NCI-H2107 treated with DMSO at 0.1 percent for 48 hours (cell line): ENCODE measurements at regions not wholly inside any gene's neighbourhood (a gene's known extent, or its start where the extent isn't known, plus 50 kb on each side); places are given as distances from the start of the nearest gene placed in this dataset.

Source experiments
- DNase-seq: peaks from one replicate; lab custom pipeline; 2025; ENCODE audit not compliant: unreplicated experiment; lab: John Stamatoyannopoulos, UW

GRCh38 chr13:112124141-112124540 is 57.2 kb downstream of the SOX1 start:
- DNase-seq: no peak

GRCh38 chr13:112127564-112128330 is 60.8 kb downstream of the SOX1 start:
- no peak for DNase-seq

DNA sequence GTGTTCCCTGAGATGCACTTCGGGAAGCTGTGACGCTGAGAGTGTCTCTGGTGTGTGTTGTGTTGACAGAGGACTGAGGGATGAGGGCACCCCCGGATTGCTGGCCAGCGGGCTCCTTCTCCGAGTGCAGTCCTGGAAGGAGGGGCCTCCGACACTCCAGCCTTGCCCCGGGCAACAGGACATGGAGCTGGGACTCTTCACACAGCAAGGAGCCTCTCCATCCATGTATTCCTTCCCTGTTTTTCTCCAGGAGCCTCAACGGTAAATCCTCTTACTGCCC is 61.3 kb downstream of the SOX1 start:
- no peak for DNase-seq

- DNase-seq: no peak
Observed at GRCh38 chr13:112130418-112130817, 63.5 kb downstream of the SOX1 start.

DNA sequence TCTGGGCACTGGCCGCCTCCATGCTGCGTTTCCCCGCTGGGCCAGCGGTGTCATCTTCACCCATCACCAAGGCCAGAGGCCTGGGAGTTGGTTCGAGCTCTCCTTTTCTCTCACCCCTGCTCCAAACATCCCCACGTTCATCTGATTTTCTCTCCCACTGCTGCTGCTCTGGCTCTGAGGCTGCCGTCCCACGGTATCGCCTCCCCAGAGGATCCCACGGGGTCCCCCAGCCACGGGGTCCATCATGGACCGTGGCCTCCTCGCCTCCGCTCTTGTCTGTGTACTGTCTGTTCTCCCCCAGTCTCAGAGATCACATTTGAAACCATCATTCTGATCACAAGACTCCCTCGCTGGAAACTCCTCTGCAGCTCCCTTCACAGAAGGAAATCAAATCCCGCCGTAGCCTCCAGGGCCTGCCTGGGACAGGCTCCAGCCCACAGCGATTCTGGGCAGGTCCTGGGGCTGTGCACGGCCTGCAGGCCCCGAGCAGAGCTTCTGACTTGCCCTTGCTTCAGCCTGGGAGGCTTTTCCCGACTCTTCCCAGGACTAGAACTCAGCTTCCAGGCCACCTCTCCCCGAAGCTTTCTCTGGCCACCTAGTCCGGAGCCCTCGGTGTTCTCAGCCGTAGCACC is 64.2 kb downstream of the SOX1 start:
- no peak for DNase-seq

GRCh38 chr13:112131713-112132113 is 64.8 kb downstream of the SOX1 start:
- peak; percentile 15 for DNase-seq

DNA sequence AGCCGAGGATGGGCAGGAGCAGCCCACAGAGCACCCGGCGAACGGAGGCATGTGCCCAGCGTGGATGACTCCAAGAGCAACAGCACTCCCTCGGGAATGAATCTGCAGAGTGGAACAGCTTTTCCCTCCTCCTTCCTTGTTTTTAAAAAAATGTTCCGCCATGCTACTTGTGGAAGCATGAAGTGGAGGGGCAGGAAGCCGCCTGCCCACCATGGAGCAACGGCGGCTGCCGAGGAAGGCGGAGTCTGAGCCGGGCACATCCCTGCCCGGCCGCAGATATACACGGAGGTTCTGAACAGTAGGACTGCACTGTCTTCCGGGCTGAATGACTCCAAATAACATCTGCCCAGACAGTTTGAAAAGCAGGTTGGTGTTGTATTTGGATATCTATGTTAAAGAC is 65.2 kb downstream of the SOX1 start:
- peak; percentile 26 for DNase-seq

DNA sequence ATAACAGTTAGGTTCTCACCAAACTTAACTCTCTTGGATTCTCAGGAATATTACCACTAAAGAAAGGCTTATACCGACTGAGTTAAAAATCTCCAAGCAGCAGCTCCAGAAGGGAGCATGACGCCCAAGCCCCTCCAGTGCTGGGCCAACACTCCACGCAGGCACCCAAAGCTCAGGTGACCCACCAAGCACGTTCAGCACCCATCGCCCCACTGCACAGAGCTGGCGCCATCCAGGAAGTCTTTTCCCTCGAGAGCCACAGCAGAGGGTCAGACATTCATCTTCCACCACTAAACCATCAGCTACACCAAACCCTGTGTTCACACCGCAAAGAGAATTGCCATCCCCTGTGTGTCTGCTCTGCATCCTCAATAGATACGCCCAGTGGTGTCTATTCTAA is 65.7 kb downstream of the SOX1 start:
- DNase-seq: no peak

DNA sequence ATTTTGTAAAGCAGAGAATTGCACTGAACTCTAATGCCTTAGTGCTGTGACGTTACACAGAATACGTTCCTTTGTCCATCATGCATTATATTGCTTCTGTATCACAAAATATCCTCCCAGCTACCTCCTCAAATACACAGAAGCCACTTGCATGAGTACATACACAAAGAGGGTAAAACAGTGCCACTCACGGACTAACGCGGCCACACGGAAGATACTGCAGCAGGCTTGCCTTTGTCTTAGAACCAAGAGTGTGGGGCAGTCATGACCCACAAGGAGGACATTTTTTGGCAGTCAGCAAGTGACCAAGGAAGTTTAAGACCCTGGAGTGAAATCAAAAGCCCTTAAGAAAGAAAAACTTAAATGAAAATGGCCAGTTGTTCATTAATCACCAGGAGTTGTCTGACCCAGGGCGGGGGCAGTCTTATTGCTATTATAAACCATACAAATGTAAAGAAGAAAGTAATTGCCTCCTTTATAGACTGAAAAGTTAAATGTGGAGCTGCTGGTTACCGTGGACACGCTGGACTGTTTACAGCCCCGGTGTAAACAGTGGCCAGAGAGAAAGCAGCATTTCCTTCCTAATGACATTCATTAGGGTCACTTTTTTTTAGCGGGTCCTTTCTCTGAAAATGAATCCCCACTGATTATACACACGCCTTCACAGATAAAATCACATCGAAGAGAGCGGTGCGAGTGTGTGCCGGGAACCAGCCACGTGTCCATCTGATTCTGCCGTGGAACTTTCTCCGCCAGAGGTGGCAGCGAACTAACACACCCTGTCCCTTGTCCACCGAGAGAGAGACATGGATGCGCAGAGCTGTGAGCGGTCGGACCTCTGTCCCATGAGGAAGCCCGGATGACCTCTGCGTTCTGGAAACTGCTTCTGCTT is 66.8 kb downstream of the SOX1 start:
- no peak for DNase-seq

GRCh38 chr13:112134391-112135075 is 67.6 kb downstream of the SOX1 start:
- no peak for DNase-seq

DNA sequence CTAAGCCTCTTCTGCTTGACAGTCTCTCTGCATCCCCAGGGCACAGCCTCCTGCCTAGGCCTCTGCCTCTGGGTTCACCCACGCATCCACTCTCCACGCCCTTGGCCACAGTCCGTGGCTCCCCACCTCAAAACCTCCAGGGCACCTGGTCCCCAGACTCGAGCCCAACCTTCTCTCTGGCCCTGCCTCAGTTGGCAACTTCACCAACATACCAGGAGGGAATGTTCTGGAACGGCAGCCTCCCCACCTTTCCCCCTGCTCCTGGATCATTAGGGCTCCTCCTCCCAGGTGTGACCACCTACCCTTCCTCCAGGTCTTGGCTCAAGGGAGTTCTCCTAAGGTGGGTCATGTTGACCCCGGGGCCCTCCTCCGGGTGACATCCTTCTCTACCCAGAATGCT is 69.1 kb downstream of the SOX1 start:
- no peak for DNase-seq

- DNase-seq: no peak
Observed at GRCh38 chr13:112137144-112137543, 70.2 kb downstream of the SOX1 start.

DNA sequence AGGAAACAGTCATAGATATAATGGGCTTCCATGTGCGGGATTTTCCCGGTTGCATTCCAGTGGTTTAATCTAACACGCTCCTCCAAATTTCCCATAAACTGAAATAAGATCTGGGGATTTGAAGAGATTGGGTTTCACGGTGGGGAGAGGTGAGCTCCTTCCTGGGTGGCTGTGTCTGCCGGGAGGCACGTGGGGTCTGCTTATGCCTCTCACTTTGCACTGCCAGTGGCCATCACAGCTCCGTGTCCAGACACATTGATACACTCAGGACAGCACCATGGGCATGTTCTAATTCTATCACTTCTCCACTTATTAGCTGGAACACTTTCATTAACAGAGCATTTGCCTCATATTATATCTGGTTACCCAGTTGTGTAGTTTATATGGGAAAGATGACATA is 73.4 kb downstream of the SOX1 start:
- no peak for DNase-seq

DNA sequence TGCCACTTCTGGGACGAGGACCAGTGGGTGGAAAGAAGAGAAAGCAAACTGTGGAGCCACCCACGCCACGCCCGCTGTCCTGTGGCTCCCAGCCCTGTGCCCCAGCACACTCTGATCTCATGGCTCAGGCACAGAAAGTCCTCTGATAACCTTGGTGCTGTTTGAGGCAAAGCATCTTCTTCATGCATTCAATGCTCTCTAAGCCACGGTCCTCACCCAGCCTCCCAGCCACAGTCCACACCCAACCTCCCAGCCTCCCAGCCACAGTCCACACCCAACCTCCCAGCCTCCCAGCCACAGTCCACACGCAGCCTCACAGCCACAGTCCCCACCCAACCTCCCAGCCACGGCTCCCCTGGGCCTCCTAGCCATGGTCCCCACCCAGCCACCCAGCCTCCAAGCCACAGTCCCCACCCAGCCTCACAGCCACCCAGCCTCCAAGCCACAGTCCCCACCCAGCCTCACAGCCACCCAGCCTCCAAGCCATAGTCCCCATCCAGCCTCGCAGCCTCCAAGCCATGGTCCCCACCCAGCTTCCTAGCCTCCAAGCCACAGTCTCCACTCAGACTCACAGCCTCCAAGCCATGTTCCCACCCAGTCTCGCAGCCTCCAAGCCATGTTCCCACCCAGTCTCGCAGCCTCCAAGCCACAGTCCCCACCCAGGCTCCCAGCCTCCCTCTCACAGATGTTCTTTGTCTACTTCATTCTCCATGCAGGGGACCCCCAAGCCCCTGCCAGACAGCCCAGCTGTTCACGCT is 74.9 kb downstream of the SOX1 start:
- DNase-seq: no peak

- DNase-seq: no peak
Observed at GRCh38 chr13:112142401-112142930, 75.5 kb downstream of the SOX1 start.

DNA sequence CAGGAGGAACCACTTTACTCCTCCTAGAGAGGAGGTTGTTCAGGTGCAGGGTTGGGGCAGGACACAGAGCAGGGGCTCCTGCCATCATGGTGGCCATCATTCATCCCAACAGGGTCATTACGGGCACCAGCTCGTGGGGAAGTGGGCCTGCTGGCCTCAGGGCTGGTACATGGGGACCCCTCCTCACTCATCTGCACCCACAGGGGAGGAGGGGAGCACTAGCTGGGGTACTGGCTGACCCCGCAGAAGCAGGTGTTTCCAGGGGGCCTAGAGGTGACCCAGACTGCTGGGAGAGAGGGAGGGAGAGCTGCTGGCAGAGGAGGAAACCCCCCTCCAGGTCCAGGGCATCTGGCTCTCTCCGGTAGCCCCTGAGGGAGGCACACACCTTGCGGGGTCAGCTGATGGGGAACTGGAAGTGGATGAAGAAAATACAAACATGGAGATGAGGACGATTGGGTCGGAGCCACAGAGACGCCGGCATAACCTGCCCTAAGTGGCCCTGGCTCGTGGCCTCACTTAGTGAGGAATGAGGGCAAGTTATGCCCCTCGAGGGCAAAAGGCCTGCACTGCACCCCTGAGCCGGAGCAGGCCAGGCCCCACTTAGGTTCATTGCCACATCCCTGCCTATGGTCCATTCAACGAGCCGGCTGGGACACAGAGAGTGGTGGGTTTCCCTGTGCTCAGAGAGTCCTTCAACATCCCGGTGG is 76.2 kb downstream of the SOX1 start:
- no peak for DNase-seq

- no peak for DNase-seq
Observed at GRCh38 chr13:112143753-112144615, 77.0 kb downstream of the SOX1 start.

DNA sequence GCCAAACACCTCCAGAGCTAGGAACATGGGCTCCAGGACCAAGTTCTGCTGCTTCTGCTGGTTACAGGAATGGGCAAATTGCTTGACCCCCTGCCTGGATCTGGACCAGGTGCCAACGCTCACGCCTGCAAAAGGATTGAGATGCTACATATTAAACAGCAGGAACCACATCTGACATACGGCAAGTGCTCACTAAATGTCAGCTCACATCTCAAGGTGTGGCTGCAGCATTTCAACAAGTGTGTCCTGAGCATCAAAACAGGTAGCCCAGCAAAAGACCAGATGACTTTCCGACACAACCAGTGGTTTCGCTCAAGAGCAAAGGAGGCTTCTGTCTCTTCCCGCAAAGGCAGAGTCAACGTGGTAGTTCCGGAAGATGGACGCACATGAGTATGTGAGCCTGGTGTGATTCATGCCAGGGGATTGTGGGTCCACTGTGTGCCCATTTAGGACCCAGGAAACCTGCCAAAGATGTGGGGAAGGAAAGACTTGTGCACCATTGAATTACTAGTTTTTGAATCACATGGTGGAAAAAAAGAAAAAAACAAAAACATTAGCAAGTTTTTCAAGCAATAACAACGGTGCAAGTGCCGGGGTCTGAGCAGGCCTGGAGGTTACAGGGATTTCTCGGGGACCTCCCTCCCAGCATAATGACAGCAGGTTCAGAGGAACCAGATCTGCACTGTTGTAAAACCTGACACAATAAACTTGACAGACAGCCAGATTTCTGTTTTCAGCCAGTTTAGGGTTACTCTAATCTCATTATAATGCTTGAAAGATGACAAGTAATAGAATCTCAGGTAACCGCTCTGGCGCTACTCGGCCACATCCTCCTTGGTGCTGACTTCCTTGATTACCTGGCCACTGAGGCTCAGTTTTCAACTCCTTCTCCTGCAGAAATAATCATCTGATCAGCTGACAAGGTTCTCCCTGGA is 77.9 kb downstream of the SOX1 start:
- peak; percentile 33 for DNase-seq
